ENCODE measurements at regions not wholly inside any gene's neighbourhood (a gene's known extent, or its start where the extent isn't known, plus 50 kb on each side); places are given as distances from the start of the nearest gene placed in this dataset.
"Not testable (repeated sequence)": the region's sequence is repeated elsewhere in the genome, so short reads cannot be mapped to it uniquely, and the experiment has no call there.

DNA sequence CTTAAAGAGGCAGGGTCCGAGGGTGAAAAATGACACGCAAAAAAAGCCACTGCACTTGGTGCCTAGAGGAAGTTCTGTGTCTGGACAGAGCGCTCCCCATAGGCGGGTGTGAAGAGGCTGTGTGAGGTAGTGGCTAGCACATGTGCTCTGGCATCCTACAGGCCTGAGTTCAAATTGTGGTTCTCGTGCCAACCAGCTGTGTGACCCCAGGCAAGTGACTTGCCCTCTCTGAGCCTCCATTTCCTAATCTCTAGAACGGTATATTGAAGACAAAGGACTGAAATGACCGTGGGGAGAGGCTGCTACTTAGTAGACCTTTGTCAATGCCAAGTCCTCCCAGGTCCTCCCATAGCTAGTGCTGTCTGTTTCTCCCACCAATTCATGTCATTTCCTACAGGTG, 79.1 kb upstream of the MYL10 start:
- no peak for DNase-seq (ENCODE audit: low read depth in 2 of 3, low spot score in 1 of 3)

DNA sequence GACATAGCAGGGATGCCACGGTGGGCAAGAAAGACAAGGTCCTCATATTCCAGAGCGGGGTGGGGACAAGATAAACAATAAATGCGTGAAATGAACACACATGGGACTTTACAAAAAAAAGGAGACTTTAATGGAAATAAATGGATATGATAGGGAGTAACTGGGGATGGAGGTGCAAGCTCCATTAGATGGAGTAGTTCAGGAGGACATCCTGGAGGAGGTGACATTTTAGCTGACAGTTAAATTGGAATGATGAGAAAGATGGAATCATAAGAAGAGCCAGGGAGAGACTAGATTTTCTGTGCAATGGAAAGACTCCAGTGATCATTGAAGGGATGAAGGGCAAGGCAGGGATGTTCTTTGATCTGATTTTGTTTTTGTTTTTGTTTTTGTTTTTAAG, 83.6 kb upstream of the MYL10 start:
- DNase-seq (ENCODE audit: low read depth in 2 of 3, low spot score in 1 of 3): no peak

DNA sequence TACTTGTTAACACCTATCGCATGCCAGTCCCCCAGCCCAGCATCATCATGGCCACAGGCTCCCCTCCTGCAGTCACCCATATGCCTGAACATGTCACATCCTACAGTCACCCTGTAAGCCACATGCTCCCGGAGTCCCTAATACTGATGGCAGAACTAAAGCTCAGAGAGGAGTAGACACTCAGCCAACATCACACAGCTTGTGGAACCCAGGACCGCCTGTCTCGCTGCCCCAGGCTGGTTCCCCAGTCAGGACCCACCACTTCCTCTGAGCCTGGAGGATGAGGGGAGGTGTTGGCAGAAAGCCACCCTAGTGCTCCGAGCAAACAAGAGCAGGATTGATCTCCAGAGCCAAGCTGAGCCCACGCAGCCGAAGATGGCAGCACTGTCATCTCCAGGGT, 85.0 kb upstream of the MYL10 start:
- no peak for DNase-seq (ENCODE audit: low read depth in 2 of 3, low spot score in 1 of 3)

DNA sequence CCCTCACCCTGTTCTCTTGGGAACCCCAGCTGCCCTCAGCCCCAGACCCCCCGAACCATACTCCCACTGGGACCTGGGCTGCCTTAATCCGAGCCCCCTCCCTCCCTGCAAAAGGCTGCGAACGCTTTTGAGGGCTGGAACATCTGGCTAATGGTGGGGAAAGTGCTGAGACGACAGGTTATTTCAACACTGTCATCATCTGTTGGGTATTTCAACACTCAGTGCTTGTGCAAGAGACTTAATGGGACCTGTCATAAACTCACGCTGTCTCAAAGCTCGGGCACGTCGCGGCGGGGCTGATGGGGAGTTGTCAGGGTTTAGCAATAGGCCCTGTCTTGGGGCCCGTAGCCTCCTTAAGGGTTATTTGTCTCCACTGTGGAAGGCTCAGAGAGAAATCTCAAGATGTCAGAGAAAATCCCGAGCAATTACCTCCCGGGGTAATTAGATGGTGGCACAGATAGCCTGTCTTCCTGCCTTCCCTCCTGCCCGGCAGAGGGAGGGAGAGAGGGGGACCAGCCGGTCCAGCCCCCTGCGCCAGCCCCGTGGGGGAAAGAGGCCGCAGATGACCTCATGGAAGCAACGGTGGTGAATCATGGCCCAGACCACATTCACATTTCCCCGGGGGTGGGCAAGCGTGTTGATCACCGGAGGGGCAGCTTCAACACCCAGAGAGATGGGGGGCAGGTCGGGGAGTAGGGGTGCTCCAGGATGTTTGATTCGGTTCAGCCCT, 88.7 kb upstream of the MYL10 start:
- DNase-seq (ENCODE audit: low read depth in 2 of 3, low spot score in 1 of 3): no peak

DNA sequence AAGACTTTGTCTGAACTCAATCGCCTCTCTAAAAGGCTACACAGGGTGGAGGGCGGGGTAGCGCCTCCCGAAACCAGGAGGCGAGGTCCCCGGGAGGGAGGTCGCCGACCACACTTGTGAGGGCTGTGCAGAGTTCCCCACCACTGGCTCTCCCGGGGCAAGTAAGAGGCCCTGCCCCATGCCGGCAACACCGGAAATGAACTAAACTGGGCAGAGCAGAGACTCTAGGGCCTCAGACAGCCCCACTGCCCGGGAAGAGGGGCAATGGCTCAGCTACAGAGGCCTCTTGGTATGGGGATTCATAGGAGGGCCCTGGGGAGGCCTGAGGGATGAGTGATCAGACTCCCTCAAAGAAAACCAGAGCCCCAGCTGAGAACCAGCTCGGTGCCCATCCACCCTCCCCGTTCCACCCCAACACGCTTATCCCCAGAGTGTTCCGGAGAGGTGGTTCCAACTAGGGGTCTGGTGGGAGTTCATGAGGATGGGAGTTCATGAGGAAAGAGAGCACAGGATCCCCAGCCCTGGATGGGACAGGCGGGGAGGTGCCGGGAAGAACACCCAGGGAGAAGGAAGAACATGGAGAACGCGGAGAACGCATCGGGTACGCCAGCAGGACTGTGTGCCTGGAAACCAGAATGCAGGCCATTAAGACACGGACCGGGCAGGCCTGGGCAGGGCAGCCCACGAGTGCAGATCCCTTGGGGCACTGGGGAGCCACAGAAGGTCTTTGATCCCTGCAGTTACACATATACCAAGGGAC, 89.4 kb upstream of the MYL10 start:
- DNase-seq (ENCODE audit: low read depth in 2 of 3, low spot score in 1 of 3): no peak

DNA sequence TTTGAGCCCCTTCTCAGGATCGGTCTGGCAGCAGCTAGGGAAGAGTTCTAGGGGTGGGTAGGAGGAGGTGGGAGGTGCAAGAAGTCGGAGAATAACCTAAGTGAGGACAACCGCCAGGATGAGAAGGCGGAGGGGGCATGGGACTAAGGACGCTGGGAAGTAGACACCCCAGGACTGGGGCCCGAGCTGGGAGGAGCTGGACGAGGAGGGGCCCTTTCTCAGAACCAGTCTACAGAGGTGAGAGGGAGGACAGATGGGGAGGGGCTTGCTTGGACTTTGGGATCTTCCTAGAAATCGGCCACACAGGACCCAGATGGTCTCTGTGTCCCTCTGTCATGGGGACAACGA, 90.0 kb upstream of the MYL10 start:
- DNase-seq (ENCODE audit: low read depth in 2 of 3, low spot score in 1 of 3): no peak

DNA sequence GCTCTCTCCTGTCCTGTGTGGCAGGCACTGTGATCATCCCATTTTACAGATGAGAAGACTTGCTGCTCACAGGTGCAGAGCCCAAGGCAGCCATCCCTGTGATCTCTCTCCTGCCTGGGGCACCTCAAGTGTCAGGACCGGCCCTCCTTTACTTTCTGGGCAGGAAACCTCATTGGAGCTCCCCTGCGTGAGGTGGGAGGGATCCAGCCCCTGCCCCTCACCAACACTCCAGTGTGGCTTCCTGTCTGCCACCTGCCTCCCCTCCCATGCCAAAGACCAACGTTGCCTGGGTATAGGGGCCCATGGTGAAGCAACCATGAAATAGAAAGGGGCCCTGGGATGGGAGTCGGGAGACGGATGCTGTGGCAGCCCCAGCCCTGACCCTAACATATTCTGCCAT, 91.2 kb upstream of the MYL10 start:
- no peak for DNase-seq (ENCODE audit: low read depth in 2 of 3, low spot score in 1 of 3)

DNA sequence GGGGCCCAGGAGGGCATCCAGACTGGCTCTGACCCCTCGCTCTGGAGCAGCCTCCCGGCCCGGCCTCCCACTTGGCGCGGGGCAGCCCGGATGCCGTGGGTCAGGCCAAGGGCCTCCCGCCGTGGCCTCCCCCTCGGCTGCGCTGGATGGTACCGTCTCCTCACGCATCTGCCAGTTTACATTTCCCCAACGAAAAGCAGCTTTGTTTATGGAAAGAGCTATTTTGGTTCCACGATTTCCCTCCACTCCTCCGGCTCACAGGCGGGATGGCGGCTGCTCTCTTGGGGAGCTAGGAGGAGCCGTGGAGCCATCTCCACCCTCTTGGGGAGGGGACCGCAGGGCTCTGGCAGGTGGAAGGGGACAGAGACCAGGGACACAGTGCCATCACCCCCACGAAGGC, 93.2 kb upstream of the MYL10 start:
- no peak for DNase-seq (ENCODE audit: low read depth in 2 of 3, low spot score in 1 of 3)

DNA sequence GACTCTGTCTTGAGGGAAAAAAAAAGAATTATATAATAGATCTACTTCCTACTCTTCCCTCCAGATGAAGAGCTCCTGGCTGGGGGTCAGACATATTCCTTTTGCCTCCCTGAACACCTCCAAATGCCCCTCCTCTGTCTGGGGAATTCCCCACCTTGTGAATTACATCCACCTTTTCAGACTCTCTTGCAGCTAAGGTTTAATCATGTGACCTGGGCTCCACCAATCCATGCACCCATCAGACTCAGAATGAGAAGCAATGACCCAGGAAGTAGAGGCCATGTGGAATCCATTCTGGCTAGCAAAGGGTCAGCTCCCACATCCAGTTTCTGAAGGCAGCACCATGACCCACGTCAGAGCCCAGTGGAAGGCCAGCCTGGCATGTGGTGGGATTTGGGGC, 93.6 kb upstream of the CUX1 start:
- DNase-seq (ENCODE audit: low read depth in 2 of 3, low spot score in 1 of 3): no peak

DNA sequence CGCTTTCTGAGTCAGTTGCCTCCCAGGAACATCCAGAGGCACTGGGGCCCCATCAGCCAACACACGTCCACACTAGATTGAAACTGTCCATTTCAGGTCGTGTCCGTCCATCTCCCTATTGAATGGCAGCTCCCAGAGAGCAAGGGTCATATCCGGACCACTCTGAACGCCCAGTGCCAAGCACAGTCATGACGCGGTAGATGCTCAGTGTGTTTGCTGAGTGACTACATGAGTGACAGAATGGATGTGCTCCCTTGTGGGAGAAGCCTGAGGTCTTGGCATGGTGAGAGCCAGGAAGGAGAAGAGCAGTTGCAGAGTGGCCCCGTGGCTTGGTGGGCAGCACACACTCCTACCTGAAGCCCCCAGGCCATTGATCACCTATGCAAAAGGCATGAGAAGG, 92.5 kb upstream of the CUX1 start:
- no peak for DNase-seq (ENCODE audit: low read depth in 2 of 3, low spot score in 1 of 3)

DNA sequence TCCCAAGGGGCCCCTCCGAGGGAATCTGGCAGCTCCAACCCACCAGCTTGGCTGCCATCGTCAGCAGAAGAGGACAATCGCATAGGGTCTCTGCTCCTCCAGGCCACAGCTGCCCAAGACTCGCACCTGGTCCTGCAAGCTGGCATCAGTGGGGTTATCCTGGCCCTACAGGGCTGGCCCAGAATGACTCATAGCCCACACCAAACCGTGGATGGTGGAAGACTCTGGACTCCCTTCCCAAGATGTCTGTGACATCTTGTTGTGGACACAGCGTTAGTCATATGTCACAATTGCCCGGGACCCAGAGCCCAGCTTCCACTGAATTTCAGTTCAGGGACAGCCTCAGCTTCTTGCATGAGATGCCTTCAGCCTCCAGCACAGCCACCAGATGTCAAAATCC, 91.5 kb upstream of the CUX1 start:
- no peak for DNase-seq (ENCODE audit: low read depth in 2 of 3, low spot score in 1 of 3)

DNA sequence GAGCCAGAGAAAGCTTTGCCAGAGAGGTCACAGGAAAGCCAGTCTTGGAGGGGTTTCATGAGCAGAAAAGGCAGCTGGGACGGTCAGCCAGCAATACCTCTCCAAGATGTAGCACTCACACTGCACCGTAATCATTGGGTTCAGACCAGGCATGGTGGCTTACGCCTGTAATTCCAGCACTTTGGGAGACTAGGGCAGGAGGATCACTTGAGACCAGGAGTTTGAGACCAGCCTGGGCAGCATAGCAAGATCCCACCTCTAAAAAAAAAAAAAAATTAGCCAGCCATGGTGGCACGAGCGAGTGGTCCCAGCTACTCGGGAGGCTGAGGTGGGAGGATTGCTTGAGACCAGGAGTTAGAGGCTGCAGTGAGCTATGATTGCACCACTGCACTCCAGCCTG, 90.2 kb upstream of the CUX1 start:
- DNase-seq (ENCODE audit: low read depth in 2 of 3, low spot score in 1 of 3): no peak

DNA sequence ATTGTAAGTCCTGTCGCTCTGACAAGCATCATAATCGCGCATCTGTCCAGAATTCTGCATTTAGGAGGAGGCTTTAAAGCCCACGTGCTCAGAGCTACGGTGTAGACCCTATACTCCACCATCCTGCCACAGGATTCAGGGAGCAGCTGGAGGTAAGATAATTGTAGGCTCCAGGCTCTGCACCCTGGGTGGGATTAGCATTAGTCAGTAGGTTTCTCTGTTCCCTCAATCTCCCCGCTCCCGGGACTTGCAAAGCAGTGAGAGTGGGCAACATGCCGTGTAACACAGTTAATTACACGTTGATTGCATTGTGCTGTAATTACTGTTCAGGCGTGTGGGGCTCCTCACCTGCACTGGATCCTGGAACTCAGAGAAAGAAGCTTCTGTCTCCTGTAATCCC, 89.3 kb upstream of the CUX1 start:
- DNase-seq (ENCODE audit: low read depth in 2 of 3, low spot score in 1 of 3): no peak

DNA sequence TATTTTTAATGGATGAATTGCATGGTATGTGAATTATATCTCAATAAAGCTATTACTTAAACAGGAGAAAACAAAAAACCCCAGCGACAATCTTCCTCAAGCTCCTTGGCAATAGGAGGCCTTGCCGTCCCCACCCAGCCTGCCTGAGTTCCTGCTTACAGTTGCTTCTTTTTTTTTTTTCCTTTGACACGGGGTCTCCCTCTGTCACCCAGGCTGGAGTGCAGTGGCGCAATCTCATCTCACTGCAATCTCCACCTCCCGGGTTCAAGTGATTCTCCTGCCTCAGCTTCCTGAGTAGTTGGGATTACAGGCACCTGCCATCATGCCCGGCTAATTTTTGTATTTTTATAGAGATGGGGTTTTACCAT, 88.6 kb upstream of the CUX1 start:
- not testable (repeated sequence) for DNase-seq (ENCODE audit: low read depth in 2 of 3, low spot score in 1 of 3)

DNA sequence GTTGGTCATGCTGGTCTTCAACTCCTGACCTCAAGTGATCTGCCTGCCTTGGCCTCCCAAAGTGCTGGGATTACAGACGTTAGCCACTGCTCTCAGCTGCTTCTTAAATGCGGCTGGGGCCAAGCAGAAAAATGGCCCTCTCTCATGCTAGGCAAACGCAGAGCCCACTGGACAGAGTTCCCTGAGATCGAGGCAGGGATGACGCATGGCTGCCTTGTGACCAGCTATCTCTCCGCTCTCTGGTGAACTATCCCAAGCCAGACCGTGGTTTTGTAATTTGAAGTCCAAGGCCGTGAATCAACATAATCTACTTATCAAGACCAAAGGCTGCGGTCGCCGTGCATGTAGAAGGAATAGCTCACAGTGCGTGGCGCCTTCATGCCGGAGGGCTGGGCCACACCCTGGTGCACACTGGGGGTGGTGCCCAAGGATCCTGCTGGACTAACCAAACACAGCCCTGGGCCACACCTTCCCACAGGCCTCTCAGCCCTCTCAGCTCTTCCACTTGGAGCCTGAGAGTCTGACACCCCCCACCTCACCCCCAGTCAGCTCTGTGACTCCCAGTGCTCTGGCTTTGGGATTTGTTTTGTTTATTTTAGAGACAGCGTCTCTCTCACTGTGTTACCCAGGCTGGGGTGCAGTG, 88.1 kb upstream of the CUX1 start:
- DNase-seq (ENCODE audit: low read depth in 2 of 3, low spot score in 1 of 3): no peak

DNA sequence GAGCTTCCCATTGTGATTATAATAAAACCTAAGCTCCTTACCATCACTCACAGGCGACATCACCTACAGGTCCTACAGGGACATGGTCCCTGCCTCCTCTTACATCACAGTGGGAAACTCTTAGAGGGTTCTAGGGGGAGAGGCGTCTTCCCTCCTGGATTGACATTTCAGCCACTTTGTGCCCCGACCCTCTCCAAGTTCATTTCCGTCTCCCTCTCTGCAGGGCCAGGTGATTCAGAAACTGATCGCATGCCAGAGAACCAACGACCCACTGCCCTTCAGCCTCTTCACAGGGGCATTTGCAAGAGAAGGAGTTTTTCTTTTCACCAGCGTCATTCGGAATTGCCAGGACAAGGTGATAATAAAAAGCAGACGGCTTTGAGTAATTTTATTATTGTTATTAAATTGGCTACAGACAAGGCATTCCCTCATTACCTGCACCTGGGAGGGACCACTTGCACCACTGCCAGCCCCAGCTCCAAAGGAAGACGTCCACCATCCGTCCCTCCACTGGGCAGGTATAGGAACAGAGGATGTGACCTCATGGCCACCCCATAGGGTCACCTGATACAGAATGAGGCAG, 85.8 kb upstream of the CUX1 start:
- no peak for DNase-seq (ENCODE audit: low read depth in 2 of 3, low spot score in 1 of 3)

DNA sequence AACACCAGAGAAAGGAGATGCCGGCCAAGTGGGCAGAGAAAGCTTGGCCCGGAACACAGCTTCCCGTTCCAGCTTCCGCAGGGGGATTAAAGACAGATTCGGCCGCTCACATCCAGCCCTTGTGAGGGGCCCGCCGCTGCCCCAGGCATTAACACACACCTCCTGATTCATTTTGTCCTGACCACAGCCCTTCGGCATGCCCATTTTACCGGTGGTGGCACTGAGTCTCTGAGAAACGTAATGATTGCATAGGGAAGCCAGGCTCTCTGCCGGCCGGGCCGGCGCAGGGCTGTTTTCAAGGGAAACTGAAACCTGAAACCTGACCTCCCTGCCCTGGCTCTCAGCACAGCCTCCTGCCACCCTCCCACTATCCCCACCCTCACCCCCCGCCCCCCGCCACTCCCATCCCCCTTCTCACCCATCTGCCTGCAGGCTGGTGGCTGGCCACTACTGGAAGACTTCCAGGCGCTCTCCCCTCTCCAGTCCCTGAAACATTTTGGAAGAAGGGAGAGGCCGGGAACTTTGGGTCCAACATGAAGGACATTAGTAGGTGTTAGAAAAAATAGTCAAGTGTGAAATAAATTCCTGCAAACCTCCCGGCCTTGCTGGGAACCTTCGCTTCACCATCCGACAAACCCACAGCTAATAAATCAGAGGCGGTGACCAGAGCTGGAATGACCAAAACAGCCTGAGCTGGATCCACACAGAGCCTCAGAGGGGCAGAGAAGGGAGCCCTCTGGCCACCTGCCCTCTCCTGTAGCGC, 83.5 kb upstream of the CUX1 start:
- no peak for DNase-seq (ENCODE audit: low read depth in 2 of 3, low spot score in 1 of 3)

DNA sequence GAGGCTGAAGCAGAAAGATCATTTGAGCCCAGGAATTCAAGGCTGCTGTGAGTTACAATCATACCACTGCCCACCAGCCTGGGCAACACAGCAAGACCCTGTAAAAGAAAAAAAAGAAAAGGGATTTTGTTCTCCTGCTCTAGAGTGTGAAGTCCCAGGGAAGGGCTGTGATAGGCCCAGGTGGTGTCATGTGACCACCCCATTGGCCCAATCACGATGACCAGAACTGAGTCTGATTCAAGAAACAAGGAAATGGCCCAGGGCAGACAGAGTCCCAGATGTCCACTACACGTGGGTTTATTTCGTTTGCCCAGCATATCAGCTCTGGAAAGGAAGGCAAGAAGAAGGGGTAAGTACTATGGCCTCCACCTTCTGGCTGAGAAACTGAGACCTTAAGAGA, 81.3 kb upstream of the CUX1 start:
- no peak for DNase-seq (ENCODE audit: low read depth in 2 of 3, low spot score in 1 of 3)

DNA sequence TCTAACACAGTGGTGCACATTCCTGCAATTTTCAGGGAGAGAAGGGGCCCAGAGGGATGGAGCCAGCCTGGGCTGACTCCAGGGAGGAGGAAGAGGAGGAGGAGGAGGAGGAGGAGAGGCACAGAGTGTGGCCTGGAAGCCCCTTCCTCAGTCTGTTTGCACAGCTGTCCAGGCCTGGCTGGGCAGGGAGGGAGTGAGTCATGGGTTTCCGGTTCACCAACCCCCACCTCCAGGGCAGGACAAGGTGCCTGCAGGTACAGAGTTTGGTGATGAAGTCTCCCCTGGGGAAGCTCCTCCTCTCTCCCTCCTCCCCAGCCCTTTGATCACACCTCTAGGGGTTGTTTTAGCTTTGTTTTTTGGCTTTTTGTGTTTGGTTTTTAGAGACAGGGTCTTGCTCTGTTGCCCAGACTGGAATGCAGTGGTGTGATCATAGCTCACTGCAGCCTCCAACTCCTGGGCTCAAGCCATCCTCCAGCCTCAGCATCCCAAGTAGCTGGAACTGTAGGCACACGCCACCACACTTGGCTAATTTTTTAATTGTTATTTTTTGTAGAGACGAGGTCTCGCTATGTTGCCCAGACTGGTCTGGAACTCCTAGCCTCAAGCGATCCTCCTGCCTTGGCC, 77.5 kb upstream of the CUX1 start:
- DNase-seq (ENCODE audit: low read depth in 2 of 3, low spot score in 1 of 3): no peak

DNA sequence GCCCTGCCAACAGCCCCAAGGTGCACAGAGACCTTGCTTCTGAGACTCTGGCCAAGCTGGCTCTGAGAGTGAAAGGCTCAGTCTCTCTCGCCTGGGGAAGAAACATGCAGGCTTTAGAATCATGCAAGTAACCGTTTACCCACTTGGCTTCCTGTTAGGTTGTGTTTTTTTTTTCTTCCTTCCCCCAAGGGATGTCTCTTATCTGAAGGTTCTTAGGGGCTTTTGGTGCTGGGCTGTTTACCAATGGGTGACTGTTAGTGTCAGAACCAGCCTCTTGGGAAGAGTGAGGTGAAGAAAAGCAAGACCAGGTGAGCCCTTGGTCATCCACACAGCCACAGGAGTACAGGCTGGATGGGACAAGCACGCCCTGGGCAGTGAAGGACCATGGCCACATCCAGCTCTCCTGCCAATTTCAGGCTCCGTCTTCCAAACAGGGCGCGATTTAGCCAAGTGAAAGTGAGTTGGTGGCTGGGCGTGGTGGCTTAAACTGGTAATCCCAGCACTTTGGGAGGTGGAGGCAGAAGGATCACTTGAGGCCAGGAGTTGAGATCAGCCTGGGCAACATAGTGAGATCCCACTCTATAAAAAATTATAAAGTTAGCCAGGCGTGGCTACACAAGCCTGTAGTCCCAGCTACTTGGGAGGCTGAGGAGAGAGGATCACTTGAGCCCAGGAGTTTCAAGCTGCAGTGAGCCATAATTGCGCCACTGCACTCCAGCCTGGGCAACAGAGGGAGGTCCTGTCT, 76.3 kb upstream of the CUX1 start:
- DNase-seq (ENCODE audit: low read depth in 2 of 3, low spot score in 1 of 3): no peak

All from stimulated activated CD4-positive, alpha-beta T cell treated with anti-CD3 and anti-CD28 coated beads, Interleukin-12 subunit alpha, Interleukin-12 subunit beta, amount 100 ng/mL, for 48 hours (primary cell).